NCI-H510A treated with DMSO at 0.1 percent for 48 hours (cell line): ENCODE measurements at regions not wholly inside any gene's neighbourhood (a gene's known extent, or its start where the extent isn't known, plus 50 kb on each side); places are given as distances from the start of the nearest gene placed in this dataset.
"Not testable (repeated sequence)": the region's sequence is repeated elsewhere in the genome, so short reads cannot be mapped to it uniquely, and the experiment has no call there.

Experiments
- DNase-seq: peaks from one replicate; lab custom pipeline; 2025; lab: John Stamatoyannopoulos, UW

DNA sequence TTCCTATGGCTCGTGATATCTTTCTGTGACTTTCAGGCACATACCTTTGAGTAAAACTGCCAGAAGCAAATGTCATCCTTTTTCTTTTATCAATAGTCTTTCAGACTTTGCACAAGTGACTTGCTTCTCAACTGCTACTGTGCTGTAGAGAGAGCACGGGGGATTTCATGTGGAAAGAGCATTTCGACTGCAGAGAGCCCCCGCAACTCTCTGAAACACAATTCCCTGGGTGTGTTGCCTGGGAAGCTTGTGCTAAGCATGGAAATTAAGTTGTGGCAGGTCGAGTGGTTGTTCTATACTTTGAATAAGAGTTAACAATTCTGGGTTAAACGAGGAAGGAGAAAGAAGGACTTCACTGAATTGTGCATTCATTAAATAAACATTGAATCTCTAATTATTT lies 659.1 kb downstream of the TDRD15 start:
- DNase-seq, result no peak

DNA sequence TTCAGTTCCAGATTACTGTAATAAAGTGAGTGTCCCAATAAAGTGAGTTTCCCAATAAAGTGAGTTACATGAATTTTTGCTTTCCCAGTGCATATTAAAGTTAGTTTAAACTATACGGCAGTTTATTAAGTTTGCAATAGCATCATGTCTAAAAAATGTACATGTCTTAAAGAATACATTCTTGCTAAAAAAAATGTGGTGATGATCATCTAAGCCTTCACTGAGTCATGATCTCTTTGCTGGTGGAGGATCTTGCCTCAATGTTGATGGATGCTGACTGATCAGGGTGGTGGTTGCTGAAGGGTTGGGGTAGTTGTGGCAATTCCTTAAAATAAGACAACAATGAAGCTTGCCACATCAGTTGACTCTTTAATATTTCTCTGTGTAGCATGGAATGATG lies 664.2 kb downstream of the TDRD15 start:
- no peak for DNase-seq

- not testable (repeated sequence) for DNase-seq
Measured at GRCh38 chr2:21790311-21790710, 666.5 kb downstream of the TDRD15 start.

- DNase-seq, result no peak
Measured at GRCh38 chr2:21792571-21792970, 668.8 kb downstream of the TDRD15 start.

DNA sequence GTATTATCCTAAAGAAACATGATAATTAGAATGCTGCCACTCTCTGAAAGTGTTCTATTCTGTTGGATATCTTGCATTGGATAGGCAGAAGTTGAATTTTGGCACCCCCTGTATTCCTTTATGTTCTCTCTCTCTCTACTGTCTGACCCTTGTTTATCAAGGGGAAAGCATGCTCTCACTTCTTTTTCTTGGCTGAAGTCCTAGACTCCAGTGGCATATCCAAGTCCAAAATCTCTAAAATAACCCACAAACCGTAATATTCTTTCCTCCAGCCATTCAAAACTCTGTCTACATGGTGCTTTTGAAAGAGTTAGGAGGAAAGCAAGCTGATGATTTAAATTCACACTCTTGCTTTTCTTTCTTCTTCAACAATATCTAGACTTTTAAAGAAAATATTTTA lies 669.7 kb downstream of the TDRD15 start:
- DNase-seq, result no peak

GRCh38 chr2:21794611-21795010 lies 670.8 kb downstream of the TDRD15 start:
- no peak for DNase-seq

DNA sequence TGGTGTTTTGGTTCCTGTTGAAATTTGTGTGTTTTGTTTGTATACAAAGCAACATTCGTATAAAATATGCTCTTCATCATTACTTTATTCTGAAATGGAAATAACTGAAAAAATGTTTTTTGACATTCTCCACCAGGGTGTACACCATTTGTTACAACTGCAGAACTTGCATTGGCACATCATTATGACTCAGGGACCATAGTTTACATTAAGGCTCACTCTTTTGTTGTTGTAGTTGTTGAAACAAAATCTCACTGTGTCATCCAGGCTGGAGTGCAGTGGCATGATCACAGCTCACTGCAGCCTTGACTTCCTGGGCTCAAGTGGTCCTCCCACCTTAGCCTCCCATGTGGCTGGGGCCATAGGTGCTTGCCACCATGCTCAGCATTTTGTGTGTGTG lies 676.6 kb downstream of the TDRD15 start:
- DNase-seq, result no peak

- DNase-seq, result no peak
Measured at GRCh38 chr2:21803550-21803949, 679.8 kb downstream of the TDRD15 start.

DNA sequence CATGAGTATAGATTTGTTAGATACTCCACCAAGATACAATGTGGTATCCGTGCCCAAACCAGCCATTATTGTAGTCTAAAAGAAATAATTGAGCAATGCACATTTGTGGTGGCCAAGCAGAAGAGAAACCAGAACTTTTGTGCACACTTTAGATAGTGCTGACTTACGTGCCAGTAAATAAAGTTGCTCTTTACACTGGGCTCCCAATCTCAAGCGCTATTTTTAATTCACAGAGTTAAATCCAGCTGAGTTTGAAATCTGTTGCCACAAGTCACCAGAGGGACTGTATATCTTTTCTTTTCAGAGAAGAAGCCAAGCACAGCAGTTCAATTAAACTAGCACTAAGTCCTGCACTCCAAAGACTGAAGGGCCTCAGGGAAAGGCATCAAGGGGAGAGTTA lies 680.4 kb downstream of the TDRD15 start:
- no peak for DNase-seq

DNA sequence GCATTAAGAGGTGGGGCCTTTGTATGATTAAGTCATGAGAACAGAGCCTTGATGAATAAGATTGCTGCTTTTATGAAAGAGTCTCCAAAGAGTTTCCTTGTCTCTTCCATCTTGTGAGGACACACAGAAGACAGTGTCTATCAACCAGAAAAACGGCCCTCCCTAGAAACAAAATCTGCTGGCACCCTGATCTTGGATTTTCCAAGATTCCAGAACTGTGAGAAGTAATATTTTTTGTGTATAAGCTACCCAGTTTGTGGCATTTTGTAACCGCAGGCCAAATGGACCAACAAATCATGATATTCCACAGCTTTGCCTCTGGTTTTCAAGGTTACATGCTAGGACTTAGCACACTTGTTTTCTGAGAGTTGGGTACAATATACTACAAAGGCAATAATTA lies 687.8 kb downstream of the TDRD15 start:
- DNase-seq, result no peak

DNA sequence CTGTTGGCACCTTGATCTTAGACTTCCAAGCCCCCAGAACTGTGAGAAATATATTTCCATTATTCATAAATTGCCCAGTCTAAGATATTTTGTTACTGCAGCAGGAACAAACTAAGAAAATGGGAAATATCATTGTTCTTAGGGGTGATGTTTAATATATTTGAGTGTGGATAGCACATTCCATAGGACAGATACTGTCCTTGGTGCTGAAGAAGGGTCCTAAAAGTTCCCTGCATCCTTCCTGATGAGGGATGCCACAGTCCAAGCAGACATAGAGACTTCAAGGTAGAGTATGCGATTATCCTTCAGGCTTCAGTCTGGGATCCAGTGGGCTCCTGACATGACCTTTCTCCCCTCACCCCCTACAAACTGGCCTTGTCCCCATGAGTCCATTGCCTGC lies 689.0 kb downstream of the TDRD15 start:
- DNase-seq, result no peak

GRCh38 chr2:21814588-21815149 lies 690.9 kb downstream of the TDRD15 start:
- no peak for DNase-seq

DNA sequence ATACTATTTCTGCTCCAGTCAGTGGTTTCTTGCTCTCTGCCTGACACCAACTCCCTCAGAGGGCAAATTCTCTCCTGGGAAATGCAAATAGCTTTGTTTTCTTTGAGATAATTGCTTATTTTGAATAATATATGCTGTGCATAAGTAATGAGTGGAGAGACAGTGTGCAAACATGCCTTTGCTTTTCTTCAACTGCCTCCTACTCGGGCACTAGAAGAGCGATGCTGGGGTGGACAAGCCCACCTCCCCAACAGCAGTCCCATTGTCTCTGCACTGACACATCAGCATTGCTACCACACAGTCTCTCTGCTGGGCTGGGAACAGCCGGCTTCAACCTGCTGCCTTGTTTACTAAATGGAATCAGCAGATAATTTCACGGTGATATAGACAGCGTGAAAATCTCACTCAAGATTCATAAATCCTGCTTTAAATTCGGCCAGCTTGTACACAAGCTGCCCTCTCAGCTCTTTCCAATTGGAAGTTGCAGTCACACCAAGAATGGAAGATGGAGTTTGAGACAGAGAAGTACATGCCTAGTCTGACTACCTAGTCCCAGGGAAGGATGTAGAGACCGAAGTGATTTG lies 694.5 kb downstream of the TDRD15 start:
- no peak for DNase-seq

GRCh38 chr2:21819454-21819853 lies 695.7 kb downstream of the TDRD15 start:
- DNase-seq, result no peak

GRCh38 chr2:21820271-21820670 lies 696.5 kb downstream of the TDRD15 start:
- DNase-seq, result no peak

DNA sequence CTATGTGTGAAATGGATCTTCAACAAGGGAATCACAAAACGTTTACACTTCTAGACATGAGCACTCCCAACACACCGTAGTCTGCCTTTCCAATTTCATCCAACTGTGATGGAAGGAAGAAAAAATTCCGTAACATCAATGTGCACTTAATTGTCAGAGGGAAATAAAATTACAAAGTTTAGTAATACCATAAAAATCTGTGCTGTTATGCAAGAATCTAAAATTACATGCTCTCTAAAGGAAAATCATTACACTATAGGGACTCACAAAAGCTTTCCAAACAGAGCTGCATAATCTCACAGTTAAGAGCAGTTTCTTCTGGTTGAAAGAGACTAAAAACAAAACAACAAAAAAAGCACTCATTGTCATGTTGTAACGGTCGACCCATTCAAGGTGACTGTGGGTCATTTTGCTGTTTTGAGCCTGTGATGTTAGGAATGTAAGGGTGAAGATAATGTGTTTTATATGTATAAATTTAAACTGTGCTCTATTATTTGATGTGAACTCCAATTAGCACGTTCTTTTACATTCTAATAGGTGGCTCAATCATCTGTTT lies 698.0 kb downstream of the TDRD15 start:
- DNase-seq, result no peak

DNA sequence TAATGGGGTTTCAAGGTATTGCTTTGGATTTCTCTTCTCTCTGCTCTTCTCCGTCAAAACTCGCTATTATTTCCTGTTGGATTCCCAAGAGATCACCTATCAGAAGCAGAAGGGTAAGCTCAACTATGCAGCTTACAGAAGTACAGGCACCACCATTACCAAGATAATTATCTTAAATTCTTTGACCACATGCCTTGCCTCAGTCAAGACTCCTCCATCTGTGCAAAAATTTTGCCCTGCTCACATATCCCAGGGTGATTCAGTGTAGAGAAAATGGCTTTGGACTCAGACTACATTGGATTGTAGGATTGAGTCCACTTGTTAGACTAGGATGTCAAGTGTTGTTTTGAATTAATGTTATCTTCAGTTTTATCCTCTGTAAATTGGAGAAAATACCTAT lies 698.7 kb downstream of the TDRD15 start:
- no peak for DNase-seq

- DNase-seq, result no peak
Measured at GRCh38 chr2:21833767-21834166, 710.0 kb downstream of the TDRD15 start.

GRCh38 chr2:21836261-21836660 lies 712.5 kb downstream of the TDRD15 start:
- no peak for DNase-seq

GRCh38 chr2:21836719-21837118 lies 713.0 kb downstream of the TDRD15 start:
- DNase-seq, result no peak

GRCh38 chr2:21837168-21837960 lies 713.6 kb downstream of the TDRD15 start:
- no peak for DNase-seq

DNA sequence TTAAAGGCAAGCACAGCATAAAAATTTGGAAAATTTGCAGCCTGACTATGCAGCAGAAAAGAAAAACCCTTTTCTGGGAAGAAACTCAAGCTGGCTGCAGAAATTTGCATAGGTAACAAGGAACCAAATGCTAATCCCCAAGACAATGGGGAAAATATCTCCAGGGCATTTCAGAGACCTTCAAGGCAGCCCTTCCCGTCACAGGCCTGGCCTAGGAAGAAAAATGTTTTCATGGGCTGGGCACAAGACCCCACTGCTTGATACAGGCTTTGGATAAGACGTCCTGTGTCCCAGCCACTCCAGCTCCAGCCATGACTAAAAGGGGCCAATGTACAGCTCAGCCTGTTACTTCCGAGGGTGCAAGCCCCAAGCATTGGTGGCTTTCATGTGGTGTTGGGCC lies 717.6 kb downstream of the TDRD15 start:
- no peak for DNase-seq

DNA sequence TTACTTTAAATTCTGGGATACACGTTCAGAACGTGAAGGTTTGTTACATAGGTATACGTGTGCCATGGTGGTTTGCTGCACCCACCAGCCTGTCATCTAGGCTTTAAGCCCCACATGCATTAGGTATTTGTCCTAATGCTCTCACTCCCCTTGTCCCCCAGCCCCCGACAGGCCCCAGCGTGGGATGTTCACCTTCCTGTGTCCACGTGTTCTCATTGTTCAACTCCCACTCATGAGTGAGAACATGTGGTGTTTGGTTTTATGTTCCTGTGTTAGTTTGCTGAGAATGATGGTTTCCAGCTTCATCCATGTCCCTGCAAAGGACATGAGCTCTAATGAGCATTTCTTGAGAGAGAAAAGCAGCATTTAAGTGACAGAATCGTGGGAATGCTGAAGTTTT lies 726.6 kb downstream of the TDRD15 start:
- not testable (repeated sequence) for DNase-seq
